Neural progenitor cell (in vitro differentiated cells): ENCODE measurements at regions not wholly inside any gene's neighbourhood (a gene's known extent, or its start where the extent isn't known, plus 50 kb on each side); places are given as distances from the start of the nearest gene placed in this dataset.

Experiments
- CTCF ChIP-seq: fragments of 200-600 bp; sonication (generic); IDR thresholded peaks from 2 replicates; pipeline ENCODE4 v1.5.1; 2017; ENCODE audit warnings: antibody characterized with exemption, mild to moderate bottlenecking
- EZH2 ChIP-seq: fragments of 200-600 bp; sonication (generic); IDR thresholded peaks from 2 replicates; pipeline ENCODE4 v1.6.1; 2017; ENCODE audit warnings: antibody characterized with exemption, mild to moderate bottlenecking, moderate library complexity

- no peak for TF ChIP-seq CTCF
- TF ChIP-seq EZH2, result no peak
Measured at GRCh38 chr9:108224716-108225115, 631.1 kb downstream of the ACTL7B start.
